HCT116 (cell line): ENCODE measurements at regions not wholly inside any gene's neighbourhood (a gene's known extent, or its start where the extent isn't known, plus 50 kb on each side); places are given as distances from the start of the nearest gene placed in this dataset.

Experiments used
- EGR1 ChIP-seq: IDR thresholded peaks from 2 replicates; pipeline ENCODE4 v1.6.1; 2012; ENCODE audit warnings: low read depth
- EZH2 ChIP-seq: fragments of 200-600 bp; sonication (generic); IDR thresholded peaks from 2 replicates; pipeline ENCODE4 v1.6.1; 2017; ENCODE audit warnings: antibody characterized with exemption, mixed run types
- JUND ChIP-seq: IDR thresholded peaks from 2 replicates; pipeline ENCODE4 v1.6.1; 2012
- POLR2A ChIP-seq: IDR thresholded peaks from 2 replicates; pipeline ENCODE4 v1.7.0; 2011; ENCODE audit warnings: borderline replicate concordance; ENCODE audit not compliant: insufficient read depth, insufficient read length; ENCODE audit errors: extremely low read depth
- POLR2AphosphoS5 ChIP-seq: IDR thresholded peaks from 2 replicates; pipeline ENCODE4 v1.6.1; 2011; ENCODE audit warnings: mild to moderate bottlenecking, low read depth, low read length, moderate library complexity
- YY1 ChIP-seq: IDR thresholded peaks from 2 replicates; pipeline ENCODE4 v1.6.1; 2011; ENCODE audit warnings: low read length, low read depth, moderate library complexity, mild to moderate bottlenecking; ENCODE audit not compliant: insufficient replicate concordance; ENCODE audit errors: extremely low read depth
- TF ChIP-seq, protein P1 (sequence below), 3 experiments: fragments of 200-600 bp in 1 of 3; sonication (generic) in 1 of 3; IDR thresholded peaks in 2 of 3; conservative IDR thresholded peaks in 1 of 3; 2 replicates each; pipeline ENCODE4 v1.5.1; 2012 to 2017; ENCODE audit warnings: low read depth in 2 of 3, low read length in 2 of 3, antibody characterized with exemption in 1 of 3, borderline replicate concordance in 1 of 3, control low read depth in 1 of 3, mild to moderate bottlenecking in 1 of 3, mixed read lengths in 1 of 3, mixed run types in 1 of 3, moderate library complexity in 1 of 3; ENCODE audit not compliant: insufficient read depth in 1 of 3
- TF ChIP-seq, protein P2 (sequence below): IDR thresholded peaks from 2 replicates; pipeline ENCODE4 v1.6.1; 2012
- TF ChIP-seq, protein P3 (sequence below): IDR thresholded peaks from 2 replicates; pipeline ENCODE4 v1.6.1; 2012; ENCODE audit warnings: low read depth

DNA sequence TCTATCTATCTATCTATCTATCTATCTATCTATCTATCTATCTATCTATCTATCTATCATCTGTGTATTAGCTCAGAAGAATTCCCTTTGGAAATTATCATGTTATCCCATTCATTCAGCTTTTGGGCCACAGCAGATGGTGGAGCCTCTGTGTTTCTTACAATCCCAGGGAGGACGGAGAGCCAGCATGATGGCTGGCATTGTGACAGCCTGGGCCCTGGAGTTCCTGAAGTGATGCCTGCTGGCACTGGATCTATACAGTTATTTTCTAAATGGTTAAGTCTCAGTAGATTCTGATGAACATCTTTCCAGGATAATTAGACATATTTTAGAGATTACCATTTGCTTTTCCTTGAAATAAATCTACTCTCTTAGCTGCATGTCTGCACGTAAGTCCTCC lies 385.4 kb upstream of the NXPH2 start:
- TF ChIP-seq, protein P1, sequence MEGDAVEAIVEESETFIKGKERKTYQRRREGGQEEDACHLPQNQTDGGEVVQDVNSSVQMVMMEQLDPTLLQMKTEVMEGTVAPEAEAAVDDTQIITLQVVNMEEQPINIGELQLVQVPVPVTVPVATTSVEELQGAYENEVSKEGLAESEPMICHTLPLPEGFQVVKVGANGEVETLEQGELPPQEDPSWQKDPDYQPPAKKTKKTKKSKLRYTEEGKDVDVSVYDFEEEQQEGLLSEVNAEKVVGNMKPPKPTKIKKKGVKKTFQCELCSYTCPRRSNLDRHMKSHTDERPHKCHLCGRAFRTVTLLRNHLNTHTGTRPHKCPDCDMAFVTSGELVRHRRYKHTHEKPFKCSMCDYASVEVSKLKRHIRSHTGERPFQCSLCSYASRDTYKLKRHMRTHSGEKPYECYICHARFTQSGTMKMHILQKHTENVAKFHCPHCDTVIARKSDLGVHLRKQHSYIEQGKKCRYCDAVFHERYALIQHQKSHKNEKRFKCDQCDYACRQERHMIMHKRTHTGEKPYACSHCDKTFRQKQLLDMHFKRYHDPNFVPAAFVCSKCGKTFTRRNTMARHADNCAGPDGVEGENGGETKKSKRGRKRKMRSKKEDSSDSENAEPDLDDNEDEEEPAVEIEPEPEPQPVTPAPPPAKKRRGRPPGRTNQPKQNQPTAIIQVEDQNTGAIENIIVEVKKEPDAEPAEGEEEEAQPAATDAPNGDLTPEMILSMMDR (IDR thresholded peaks at IDR 0.05 in 2 of 3, conservative IDR thresholded peaks at IDR 0.05 in 1 of 3; ENCODE audit: borderline replicate concordance in 1 of 3, insufficient read depth in 1 of 3, low read depth in 2 of 3, low read length in 2 of 3) = no peak
- no peak for TF ChIP-seq POLR2AphosphoS5
- TF ChIP-seq EZH2 = no peak
- TF ChIP-seq, protein P2, sequence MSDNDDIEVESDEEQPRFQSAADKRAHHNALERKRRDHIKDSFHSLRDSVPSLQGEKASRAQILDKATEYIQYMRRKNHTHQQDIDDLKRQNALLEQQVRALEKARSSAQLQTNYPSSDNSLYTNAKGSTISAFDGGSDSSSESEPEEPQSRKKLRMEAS = no peak
- no peak for TF ChIP-seq JUND
- no peak for TF ChIP-seq EGR1
- no peak for TF ChIP-seq YY1
- TF ChIP-seq, protein P3, sequence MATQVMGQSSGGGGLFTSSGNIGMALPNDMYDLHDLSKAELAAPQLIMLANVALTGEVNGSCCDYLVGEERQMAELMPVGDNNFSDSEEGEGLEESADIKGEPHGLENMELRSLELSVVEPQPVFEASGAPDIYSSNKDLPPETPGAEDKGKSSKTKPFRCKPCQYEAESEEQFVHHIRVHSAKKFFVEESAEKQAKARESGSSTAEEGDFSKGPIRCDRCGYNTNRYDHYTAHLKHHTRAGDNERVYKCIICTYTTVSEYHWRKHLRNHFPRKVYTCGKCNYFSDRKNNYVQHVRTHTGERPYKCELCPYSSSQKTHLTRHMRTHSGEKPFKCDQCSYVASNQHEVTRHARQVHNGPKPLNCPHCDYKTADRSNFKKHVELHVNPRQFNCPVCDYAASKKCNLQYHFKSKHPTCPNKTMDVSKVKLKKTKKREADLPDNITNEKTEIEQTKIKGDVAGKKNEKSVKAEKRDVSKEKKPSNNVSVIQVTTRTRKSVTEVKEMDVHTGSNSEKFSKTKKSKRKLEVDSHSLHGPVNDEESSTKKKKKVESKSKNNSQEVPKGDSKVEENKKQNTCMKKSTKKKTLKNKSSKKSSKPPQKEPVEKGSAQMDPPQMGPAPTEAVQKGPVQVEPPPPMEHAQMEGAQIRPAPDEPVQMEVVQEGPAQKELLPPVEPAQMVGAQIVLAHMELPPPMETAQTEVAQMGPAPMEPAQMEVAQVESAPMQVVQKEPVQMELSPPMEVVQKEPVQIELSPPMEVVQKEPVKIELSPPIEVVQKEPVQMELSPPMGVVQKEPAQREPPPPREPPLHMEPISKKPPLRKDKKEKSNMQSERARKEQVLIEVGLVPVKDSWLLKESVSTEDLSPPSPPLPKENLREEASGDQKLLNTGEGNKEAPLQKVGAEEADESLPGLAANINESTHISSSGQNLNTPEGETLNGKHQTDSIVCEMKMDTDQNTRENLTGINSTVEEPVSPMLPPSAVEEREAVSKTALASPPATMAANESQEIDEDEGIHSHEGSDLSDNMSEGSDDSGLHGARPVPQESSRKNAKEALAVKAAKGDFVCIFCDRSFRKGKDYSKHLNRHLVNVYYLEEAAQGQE = no peak
- TF ChIP-seq POLR2A = no peak
